A549 (cell line): ENCODE measurements at regions not wholly inside any gene's neighbourhood (a gene's known extent, or its start where the extent isn't known, plus 50 kb on each side); places are given as distances from the start of the nearest gene placed in this dataset.

Experiments used
- ATAC-seq, 2 experiments: fragments of 200-7000 bp in 1 of 2; fragments of >200 bp in 1 of 2; cut with Nextera tagmentation in 1 of 2; cut with Tn5 transposase in 1 of 2; 3 replicates each; pipeline versions ENCODE4 v1.8.0 to v1.9.1; 2018 to 2020; ENCODE audit warnings: mild to moderate bottlenecking in 1 of 2, moderate library complexity in 1 of 2
- CTCF ChIA-PET: fragments of 300-600 bp; sonication (Branson Sonifier 250); formaldehyde crosslinking; extraction: SDS; loops from one replicate; lab custom pipeline; 2021; ENCODE audit warnings: antibody characterized with exemption, inconsistent platforms; lab: Yijun Ruan, JAX
- POLR2A ChIA-PET: fragments of 350-600 bp; formaldehyde crosslinking; extraction: SDS; loops from one replicate; lab custom pipeline; 2021; ENCODE audit warnings: antibody characterized with exemption, inconsistent platforms; lab: Yijun Ruan, JAX
- DNase-seq, 2 experiments: peaks; one replicate each; pipeline versions ENCODE4 v3.0.0 to v3.0.0-alpha.2; 2011 to 2016; ENCODE audit warnings: low read depth in 1 of 2, low spot score in 1 of 2
- FAIRE-seq: peaks from 2 replicates; lab custom pipeline; 2011; peaks lifted over from hg19 to GRCh38; lab: Jason Lieb, UNC
- H3K27ac ChIP-seq, 2 experiments: fragments of >200 bp; sonication (Bioruptor Twin); formaldehyde crosslinking; 3 replicates each; pipeline ENCODE4 v1.5.1; 2016 to 2017
- H3K4me1 ChIP-seq: fragments of >200 bp; sonication (Bioruptor Twin); formaldehyde crosslinking; 3 replicates; pipeline ENCODE4 v1.6.1; 2016
- H3K4me2 ChIP-seq: fragments of >200 bp; sonication (Bioruptor Twin); formaldehyde crosslinking; 3 replicates; pipeline ENCODE4 v1.6.1; 2016
- H3K4me3 ChIP-seq: fragments of >200 bp; sonication (Bioruptor Twin); formaldehyde crosslinking; 3 replicates; pipeline ENCODE4 v1.5.1; 2016
- H3K9me3 ChIP-seq: fragments of >200 bp; sonication (Bioruptor Twin); formaldehyde crosslinking; 3 replicates; pipeline ENCODE4 v1.6.1; 2016
- BCL3 ChIP-seq: fragments of >200 bp; sonication (Bioruptor Twin); formaldehyde crosslinking; IDR thresholded peaks from 3 replicates; pipeline ENCODE4 v1.6.1; 2016
- CHD4 ChIP-seq: fragments of 200-600 bp; sonication (generic); IDR thresholded peaks from 2 replicates; pipeline ENCODE4 v1.6.1; 2016; ENCODE audit warnings: antibody characterized with exemption, mild to moderate bottlenecking, borderline replicate concordance
- EHMT2 ChIP-seq: fragments of 200-600 bp; sonication (generic); IDR thresholded peaks from 2 replicates; pipeline ENCODE4 v1.6.1; 2016; ENCODE audit warnings: antibody characterized with exemption, low read depth, mild to moderate bottlenecking, moderate library complexity
- ESRRA ChIP-seq: fragments of 150-350 bp; IDR thresholded peaks from 2 replicates; pipeline ENCODE4 v1.6.1; 2014; ENCODE audit warnings: mild to moderate bottlenecking, low read length, borderline replicate concordance
- FOSB ChIP-seq: fragments of 250-450 bp; sonication (Bioruptor Pico); IDR thresholded peaks from 2 replicates; pipeline ENCODE4 v1.5.0; 2020; ENCODE audit warnings: mild to moderate bottlenecking, moderate library complexity
- GATA3 ChIP-seq: IDR thresholded peaks from 2 replicates; pipeline ENCODE4 v1.6.1; 2012; ENCODE audit warnings: borderline replicate concordance
- HEYL ChIP-seq: fragments of 250-450 bp; sonication (Bioruptor Pico); IDR thresholded peaks from 2 replicates; pipeline ENCODE4 v1.8.0; 2021; ENCODE audit warnings: mild to moderate bottlenecking, moderate library complexity
- HOXB13 ChIP-seq: fragments of 250-450 bp; sonication (Bioruptor Pico); IDR thresholded peaks from 2 replicates; pipeline ENCODE4 v1.5.0; 2020; ENCODE audit warnings: low read depth, mild to moderate bottlenecking, moderate library complexity
- HOXB5 ChIP-seq: fragments of 250-450 bp; sonication (Bioruptor Pico); IDR thresholded peaks from 2 replicates; pipeline ENCODE4 v1.5.0; 2020; ENCODE audit warnings: mild to moderate bottlenecking, moderate library complexity
- JUN ChIP-seq, 2 experiments: fragments of >200 bp; sonication (Bioruptor Twin); formaldehyde crosslinking; IDR thresholded peaks; 2 replicates in 1 of 2; 3 replicates in 1 of 2; pipeline ENCODE4 v1.6.1; 2016 to 2017
- MAX ChIP-seq: IDR thresholded peaks from 2 replicates; pipeline ENCODE4 v1.6.1; 2012
- MAZ ChIP-seq: fragments of 150-350 bp; IDR thresholded peaks from 2 replicates; pipeline ENCODE4 v1.6.1; 2014; ENCODE audit warnings: antibody characterized with exemption, low read depth, low read length, borderline replicate concordance
- NFE2L2 ChIP-seq: fragments of 150-350 bp; conservative IDR thresholded peaks from 2 replicates; pipeline ENCODE4 v1.6.1; 2014; ENCODE audit warnings: low read length
- NPAS2 ChIP-seq: fragments of 250-450 bp; sonication (Bioruptor Pico); IDR thresholded peaks from 2 replicates; pipeline ENCODE4 v1.8.0; 2022; ENCODE audit warnings: mild to moderate bottlenecking, moderate library complexity, borderline replicate concordance
- PHF8 ChIP-seq: fragments of 200-600 bp; sonication (generic); IDR thresholded peaks from 2 replicates; pipeline ENCODE4 v1.6.1; 2016; ENCODE audit warnings: low read depth, mild to moderate bottlenecking, antibody characterized with exemption, moderate library complexity, borderline replicate concordance
- POLR2AphosphoS2 ChIP-seq: conservative IDR thresholded peaks from 2 replicates; pipeline ENCODE4 v1.6.1; 2012; ENCODE audit warnings: low read length, improper control_type of control experiment, inconsistent platforms
- RARB ChIP-seq: fragments of 250-450 bp; sonication (Bioruptor Pico); IDR thresholded peaks from 2 replicates; pipeline ENCODE4 v1.8.0; 2021; ENCODE audit warnings: mild to moderate bottlenecking, moderate library complexity
- REST ChIP-seq: fragments of 200-600 bp; sonication (generic); IDR thresholded peaks from 2 replicates; pipeline ENCODE4 v1.6.1; 2016; ENCODE audit warnings: antibody characterized with exemption, mild to moderate bottlenecking, moderate library complexity
- RFX5 ChIP-seq: fragments of 450-650 bp; IDR thresholded peaks from 2 replicates; pipeline ENCODE4 v1.7.1; 2014; ENCODE audit warnings: antibody characterized with exemption, mild to moderate bottlenecking, moderate library complexity
- SREBF2 ChIP-seq: fragments of 450-650 bp; IDR thresholded peaks from 2 replicates; pipeline ENCODE4 v1.6.1; 2014; ENCODE audit warnings: mild to moderate bottlenecking, moderate library complexity
- TFCP2L1 ChIP-seq: fragments of 250-450 bp; sonication (Bioruptor Pico); IDR thresholded peaks from 2 replicates; pipeline ENCODE4 v1.5.0; 2021; ENCODE audit warnings: mild to moderate bottlenecking
- TP53 ChIP-seq: fragments of 250-450 bp; sonication (Bioruptor Pico); IDR thresholded peaks from 2 replicates; pipeline ENCODE4 v1.5.0; 2021; ENCODE audit warnings: mild to moderate bottlenecking, moderate library complexity
- ZNF302 ChIP-seq: fragments of 250-450 bp; sonication (Bioruptor Pico); IDR thresholded peaks from 2 replicates; pipeline ENCODE4 v1.9.0; 2021; ENCODE audit warnings: inconsistent platforms, mild to moderate bottlenecking, moderate library complexity
- ZSCAN20 ChIP-seq: fragments of 250-450 bp; sonication (Bioruptor Pico); IDR thresholded peaks from 2 replicates; pipeline ENCODE4 v1.8.0; 2022; ENCODE audit warnings: mild to moderate bottlenecking, moderate library complexity
- WGBS: methylation state at CpG from one replicate; pipeline ENCODE4 v1.1.6; 2017; ENCODE audit errors: missing lambda C conversion rate; 5-methylcytosine and 5-hydroxymethylcytosine counted together
- TF ChIP-seq, protein P1 (sequence below): IDR thresholded peaks from 2 replicates; pipeline ENCODE4 v1.6.1; 2012; ENCODE audit warnings: low read depth, borderline replicate concordance
- TF ChIP-seq, protein P2 (sequence below): fragments of 250-450 bp; sonication (Bioruptor Pico); IDR thresholded peaks from 2 replicates; pipeline ENCODE4 v1.5.0; 2020; ENCODE audit warnings: low read depth, mild to moderate bottlenecking, moderate library complexity
- TF ChIP-seq, protein P3 (sequence below): IDR thresholded peaks from 2 replicates; pipeline ENCODE4 v1.6.1; 2012

DNA sequence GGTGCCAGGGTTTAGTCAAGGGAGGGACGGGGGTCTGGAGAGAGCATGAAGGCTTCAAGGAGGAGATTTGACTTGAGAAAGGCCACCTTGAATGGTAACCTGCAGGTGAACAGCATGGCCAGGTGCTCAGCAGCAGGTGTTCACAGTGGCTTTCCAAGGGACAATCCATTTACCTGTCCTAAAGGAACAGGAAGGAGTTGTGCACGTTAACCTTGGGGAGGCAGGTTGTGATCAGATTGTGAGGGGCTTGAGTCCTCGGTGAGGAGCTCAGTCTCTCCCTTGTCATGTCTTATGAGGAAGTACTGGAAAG, 120.1 kb upstream of the ERCC6L2 start:
- TF ChIP-seq MAX (no peak), MAZ (no peak), RARB (CRISPR knock-in tag) (no peak), TFCP2L1 (CRISPR knock-in tag) (no peak), NPAS2 (CRISPR knock-in tag) (no peak), ESRRA (no peak), PHF8 (no peak), REST (no peak), HEYL (CRISPR knock-in tag) (no peak)
- TF ChIP-seq, protein P1, sequence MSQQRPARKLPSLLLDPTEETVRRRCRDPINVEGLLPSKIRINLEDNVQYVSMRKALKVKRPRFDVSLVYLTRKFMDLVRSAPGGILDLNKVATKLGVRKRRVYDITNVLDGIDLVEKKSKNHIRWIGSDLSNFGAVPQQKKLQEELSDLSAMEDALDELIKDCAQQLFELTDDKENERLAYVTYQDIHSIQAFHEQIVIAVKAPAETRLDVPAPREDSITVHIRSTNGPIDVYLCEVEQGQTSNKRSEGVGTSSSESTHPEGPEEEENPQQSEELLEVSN: no peak
- ATAC-seq (no peak), DNase-seq (no peak), FAIRE-seq (no peak)
- H3K4me1 ChIP-seq: no peaks in the 10 kb centered on the region
- WGBS: 59% methylated on average over 3 of the region's 3 CpGs
- H3K4me3 ChIP-seq: no peak overlapping the region
- H3K4me2 ChIP-seq: no peak overlapping the region
- POLR2A ChIA-PET: no interaction called here
- H3K27ac ChIP-seq: no peak overlapping the region
- no peaks in the 10 kb centered on the region for H3K9me3 ChIP-seq
- CTCF ChIA-PET: interaction anchor here (4.1 kb wide), 1 partner anchor 10 kb away, joined by 16 read pairs; no protein-coding TSS in a partner anchor

DNA sequence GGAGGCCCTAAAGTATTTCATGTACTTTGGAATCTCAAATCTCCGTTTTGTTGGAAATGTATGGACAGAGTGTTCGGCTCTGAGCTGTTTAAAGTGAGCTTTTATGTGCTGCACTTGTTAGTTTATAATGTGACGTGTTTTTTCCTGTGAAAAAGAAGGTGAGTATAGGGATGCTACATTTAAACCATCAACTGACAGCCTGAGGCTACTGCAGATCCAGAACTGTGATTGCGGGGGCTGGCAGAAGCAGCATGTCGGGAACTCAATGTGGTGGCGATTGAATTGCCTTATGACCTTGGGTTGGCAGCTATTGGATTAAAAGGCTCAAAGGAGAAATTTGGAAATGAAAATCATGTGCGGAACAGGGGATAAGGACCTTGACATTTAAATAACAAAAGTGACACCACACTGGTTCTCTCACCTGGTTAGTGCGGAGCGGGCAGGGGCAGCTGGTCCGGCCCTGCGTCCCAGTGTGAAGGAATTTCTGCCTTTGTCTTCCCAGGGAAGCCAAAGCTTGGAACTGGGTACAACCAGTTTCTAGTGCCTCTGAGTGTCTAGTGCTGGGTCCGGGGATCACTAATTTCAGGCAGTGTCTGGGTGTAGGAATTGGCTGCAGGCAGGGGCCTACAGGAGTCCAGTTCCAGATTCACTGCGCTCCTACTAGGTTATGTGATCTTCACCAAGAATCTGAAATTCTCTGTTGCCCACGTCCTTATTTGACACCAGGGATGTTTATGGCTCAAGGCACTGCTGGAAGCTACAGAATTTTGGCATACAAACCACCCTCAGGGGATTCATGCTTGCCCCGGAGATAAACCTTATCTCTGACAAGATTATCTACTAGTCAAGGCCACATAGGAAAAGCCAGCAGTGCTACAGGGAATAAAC, 120.7 kb upstream of the ERCC6L2 start:
- DNase-seq (no peak), ATAC-seq (no peak)
- H3K4me2 ChIP-seq: no peak overlapping the region
- H3K27ac ChIP-seq: no peak overlapping the region
- H3K4me3 ChIP-seq: no peak overlapping the region
- H3K4me1 ChIP-seq: no peaks in the 10 kb centered on the region
- CTCF ChIA-PET: interaction anchor here (0.6 to 4.1 kb wide), 4 partner anchors 9 to 463 kb away, joined by 3 to 16 read pairs (median 4); no protein-coding TSS in a partner anchor
- no peak for TF ChIP-seq GATA3
- no peak for TF ChIP-seq EHMT2
- TF ChIP-seq JUN (IDR thresholded peaks at IDR 0.05): no peak
- TF ChIP-seq NPAS2 (CRISPR knock-in tag): no peak
- TF ChIP-seq, protein P2, sequence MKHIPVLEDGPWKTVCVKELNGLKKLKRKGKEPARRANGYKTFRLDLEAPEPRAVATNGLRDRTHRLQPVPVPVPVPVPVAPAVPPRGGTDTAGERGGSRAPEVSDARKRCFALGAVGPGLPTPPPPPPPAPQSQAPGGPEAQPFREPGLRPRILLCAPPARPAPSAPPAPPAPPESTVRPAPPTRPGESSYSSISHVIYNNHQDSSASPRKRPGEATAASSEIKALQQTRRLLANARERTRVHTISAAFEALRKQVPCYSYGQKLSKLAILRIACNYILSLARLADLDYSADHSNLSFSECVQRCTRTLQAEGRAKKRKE (CRISPR knock-in tag): no peak
- no peak for TF ChIP-seq CHD4
- TF ChIP-seq NFE2L2: no peak
- TF ChIP-seq, protein P3, sequence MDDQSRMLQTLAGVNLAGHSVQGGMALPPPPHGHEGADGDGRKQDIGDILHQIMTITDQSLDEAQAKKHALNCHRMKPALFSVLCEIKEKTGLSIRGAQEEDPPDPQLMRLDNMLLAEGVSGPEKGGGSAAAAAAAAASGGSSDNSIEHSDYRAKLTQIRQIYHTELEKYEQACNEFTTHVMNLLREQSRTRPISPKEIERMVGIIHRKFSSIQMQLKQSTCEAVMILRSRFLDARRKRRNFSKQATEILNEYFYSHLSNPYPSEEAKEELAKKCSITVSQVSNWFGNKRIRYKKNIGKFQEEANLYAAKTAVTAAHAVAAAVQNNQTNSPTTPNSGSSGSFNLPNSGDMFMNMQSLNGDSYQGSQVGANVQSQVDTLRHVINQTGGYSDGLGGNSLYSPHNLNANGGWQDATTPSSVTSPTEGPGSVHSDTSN: no peak
- no peak for TF ChIP-seq HOXB13 (CRISPR knock-in tag)
- TF ChIP-seq SREBF2: no peak
- no peak for TF ChIP-seq ESRRA
- TF ChIP-seq FOSB (CRISPR knock-in tag): no peak
- TF ChIP-seq BCL3: no peak
- TF ChIP-seq RFX5: no peak
- TF ChIP-seq HOXB5 (CRISPR knock-in tag): no peak
- TF ChIP-seq ZSCAN20: no peak
- TF ChIP-seq TP53 (CRISPR knock-in tag): no peak
- no peak for TF ChIP-seq PHF8
- no peak for TF ChIP-seq POLR2AphosphoS2
- no peak for TF ChIP-seq ZNF302 (CRISPR knock-in tag)
- TF ChIP-seq, all 56 proteins: peak for 0
- POLR2A ChIA-PET: no interaction called here
- 71% methylated on average over 15 of the region's 15 CpGs for WGBS
- no peaks in the 10 kb centered on the region for H3K9me3 ChIP-seq
- FAIRE-seq: no peak
